GM19238 (cell line): ENCODE measurements at regions not wholly inside any gene's neighbourhood (a gene's known extent, or its start where the extent isn't known, plus 50 kb on each side); places are given as distances from the start of the nearest gene placed in this dataset.

Experiments used
- DNase-seq: peaks from one replicate; pipeline ENCODE4 v3.0.0; 2011; ENCODE audit warnings: low spot score; ENCODE audit not compliant: insufficient read length

GRCh38 chr1:228917755-228918154 lies 182.5 kb downstream of the RHOU start:
- DNase-seq: no peak

- DNase-seq: no peak
Observed at GRCh38 chr1:228918335-228918734, 183.1 kb downstream of the RHOU start.

GRCh38 chr1:228919914-228920313 lies 184.6 kb downstream of the RHOU start:
- DNase-seq: no peak

- DNase-seq: no peak
Observed at GRCh38 chr1:228920831-228921230, 185.6 kb downstream of the RHOU start.

GRCh38 chr1:228921481-228921880 lies 186.2 kb downstream of the RHOU start:
- DNase-seq: no peak

GRCh38 chr1:228922722-228923376 lies 187.6 kb downstream of the RHOU start:
- no peak for DNase-seq

GRCh38 chr1:228923973-228924686 lies 188.9 kb downstream of the RHOU start:
- DNase-seq: no peak

GRCh38 chr1:228925691-228926090 lies 190.4 kb downstream of the RHOU start:
- DNase-seq: no peak

- no peak for DNase-seq
Observed at GRCh38 chr1:228927421-228927820, 192.1 kb downstream of the RHOU start.

GRCh38 chr1:228927946-228928898 lies 192.9 kb downstream of the RHOU start:
- no peak for DNase-seq

GRCh38 chr1:228929476-228930027 lies 194.3 kb downstream of the RHOU start:
- no peak for DNase-seq

- DNase-seq: no peak
Observed at GRCh38 chr1:228930479-228930957, 195.2 kb downstream of the RHOU start.

- DNase-seq: no peak
Observed at GRCh38 chr1:228933753-228934152, 198.5 kb downstream of the RHOU start.

- DNase-seq: no peak
Observed at GRCh38 chr1:228935198-228935663, 200.0 kb downstream of the RHOU start.

- no peak for DNase-seq
Observed at GRCh38 chr1:228935855-228936727, 200.8 kb downstream of the RHOU start.

- no peak for DNase-seq
Observed at GRCh38 chr1:228936881-228937280, 201.6 kb downstream of the RHOU start.

GRCh38 chr1:228937351-228937750 lies 202.1 kb downstream of the RHOU start:
- DNase-seq: no peak

- DNase-seq: no peak
Observed at GRCh38 chr1:228937851-228938536, 202.7 kb downstream of the RHOU start.

- no peak for DNase-seq
Observed at GRCh38 chr1:228938537-228938901, 203.2 kb downstream of the RHOU start.
